ENCODE measurements at regions not wholly inside any gene's neighbourhood (a gene's known extent, or its start where the extent isn't known, plus 50 kb on each side); places are given as distances from the start of the nearest gene placed in this dataset.

- no peak overlapping the region for H3K4me3 ChIP-seq (replicated peaks; ENCODE audit: low read depth, low read length)
- no peak for DNase-seq (ENCODE audit: extremely low read depth, low read depth)
- TF ChIP-seq CTCF (IDR thresholded peaks at IDR 0.05; ENCODE audit: low read depth, low read length, missing control alignments), result no peak
These were observed 413.3 kb downstream of the KCTD12 start for GRCh38 chr13:76472916-76473315.

- H3K4me3 ChIP-seq (replicated peaks; ENCODE audit: low read depth, low read length), result no peak overlapping the region
- DNase-seq (ENCODE audit: extremely low read depth, low read depth), result no peak
- no peak for TF ChIP-seq CTCF (IDR thresholded peaks at IDR 0.05; ENCODE audit: low read depth, low read length, missing control alignments)
These were observed 414.7 kb downstream of the KCTD12 start for GRCh38 chr13:76471486-76471885.

GRCh38 chr13:76470991-76471390, 415.2 kb downstream of the KCTD12 start:
- no peak overlapping the region for H3K4me3 ChIP-seq (replicated peaks; ENCODE audit: low read depth, low read length)
- no peak for DNase-seq (ENCODE audit: extremely low read depth, low read depth)
- TF ChIP-seq CTCF (IDR thresholded peaks at IDR 0.05; ENCODE audit: low read depth, low read length, missing control alignments), result no peak

- no peak for DNase-seq (ENCODE audit: extremely low read depth, low read depth)
- no peak overlapping the region for H3K4me3 ChIP-seq (replicated peaks; ENCODE audit: low read depth, low read length)
- TF ChIP-seq CTCF (IDR thresholded peaks at IDR 0.05; ENCODE audit: low read depth, low read length, missing control alignments), result no peak
These were observed 420.2 kb downstream of the KCTD12 start for GRCh38 chr13:76466043-76466442.

- no peak overlapping the region for H3K4me3 ChIP-seq (replicated peaks; ENCODE audit: low read depth, low read length)
- DNase-seq (ENCODE audit: extremely low read depth, low read depth), result no peak
- no peak for TF ChIP-seq CTCF (IDR thresholded peaks at IDR 0.05; ENCODE audit: low read depth, low read length, missing control alignments)
These were observed 422.9 kb downstream of the KCTD12 start for GRCh38 chr13:76463314-76463713.

GRCh38 chr13:76461999-76462398, 424.2 kb downstream of the KCTD12 start:
- H3K4me3 ChIP-seq (replicated peaks; ENCODE audit: low read depth, low read length), result no peak overlapping the region
- no peak for DNase-seq (ENCODE audit: extremely low read depth, low read depth)
- TF ChIP-seq CTCF (IDR thresholded peaks at IDR 0.05; ENCODE audit: low read depth, low read length, missing control alignments), result no peak

- no peak for TF ChIP-seq CTCF (IDR thresholded peaks at IDR 0.05; ENCODE audit: low read depth, low read length, missing control alignments)
- H3K4me3 ChIP-seq (replicated peaks; ENCODE audit: low read depth, low read length), result no peak overlapping the region
- no peak for DNase-seq (ENCODE audit: extremely low read depth, low read depth)
These were observed 424.7 kb downstream of the KCTD12 start for GRCh38 chr13:76461484-76461883.
